CD14-positive monocyte (primary cell): ENCODE measurements at regions not wholly inside any gene's neighbourhood (a gene's known extent, or its start where the extent isn't known, plus 50 kb on each side); places are given as distances from the start of the nearest gene placed in this dataset.

ENCODE experiments used
- DNase-seq, 3 donors: peaks; one replicate each; pipeline ENCODE4 v3.0.0-alpha.2; 2011 to 2022
- H2AFZ ChIP-seq: 2 replicates; pipeline ENCODE4 v1.6.0; 2012; ENCODE audit warnings: mild to moderate bottlenecking, low read depth, low read length, inconsistent platforms; ENCODE audit not compliant: insufficient read depth, poor library complexity, severe bottlenecking
- H3K27ac ChIP-seq, 2 donors: 1 replicate in 1 of 2; 2 replicates in 1 of 2; pipeline ENCODE4 v1.5.1; 2012 to 2013; ENCODE audit warnings: low read length in 2 of 2, control low read depth in 1 of 2, inconsistent platforms in 1 of 2, low read depth in 1 of 2, mild to moderate bottlenecking in 1 of 2
- H3K27me3 ChIP-seq, 2 donors: one replicate each; pipeline versions ENCODE4 v1.6.0 to v1.6.1; 2011 to 2013; ENCODE audit warnings: low read length in 2 of 2; ENCODE audit not compliant: control insufficient read depth in 2 of 2, insufficient read depth in 2 of 2
- H3K36me3 ChIP-seq, 2 donors: replicated peaks in 1 of 2; 1 replicate in 1 of 2; 2 replicates in 1 of 2; pipeline versions ENCODE4 v1.5.1 to v1.6.1; 2012 to 2013; ENCODE audit warnings: low read length in 2 of 2, control low read depth in 1 of 2, inconsistent platforms in 1 of 2, mild to moderate bottlenecking in 1 of 2; ENCODE audit not compliant: insufficient read depth in 2 of 2, control insufficient read depth in 1 of 2
- H3K4me1 ChIP-seq, 2 donors: 1 replicate in 1 of 2; 2 replicates in 1 of 2; pipeline versions ENCODE4 v1.5.1 to v1.6.1; 2012 to 2013; ENCODE audit warnings: low read length in 2 of 2, control low read depth in 1 of 2, inconsistent platforms in 1 of 2, mild to moderate bottlenecking in 1 of 2, moderate library complexity in 1 of 2; ENCODE audit not compliant: insufficient read depth in 2 of 2, control insufficient read depth in 1 of 2
- H3K4me2 ChIP-seq: replicated peaks from 2 replicates; pipeline ENCODE3; 2012; ENCODE audit warnings: low read length, moderate library complexity, mild to moderate bottlenecking; ENCODE audit not compliant: poor library complexity, severe bottlenecking; ENCODE audit errors: extremely low read depth
- H3K4me3 ChIP-seq, 3 experiments: fragments of 200-600 bp in 1 of 3; sonication (generic) in 1 of 3; replicated peaks in 1 of 3; 1 replicate in 2 of 3; 2 replicates in 1 of 3; pipeline ENCODE4 v1.5.1; 2011 to 2013; ENCODE audit warnings: low read length in 3 of 3, mild to moderate bottlenecking in 3 of 3, control low read depth in 2 of 3, low read depth in 2 of 3, inconsistent platforms in 1 of 3, moderate library complexity in 1 of 3
- H3K79me2 ChIP-seq: 2 replicates; pipeline ENCODE4 v1.6.0; 2012; ENCODE audit warnings: mild to moderate bottlenecking, control low read depth, inconsistent platforms, low read length, moderate library complexity; ENCODE audit not compliant: insufficient read depth
- H3K9ac ChIP-seq: 2 replicates; pipeline ENCODE4 v1.6.0; 2017; ENCODE audit warnings: low read length, mild to moderate bottlenecking; ENCODE audit not compliant: insufficient read depth, poor library complexity, severe bottlenecking
- H3K9me3 ChIP-seq, 2 donors: replicated peaks in 1 of 2; 1 replicate in 1 of 2; 2 replicates in 1 of 2; pipeline versions ENCODE4 v1.5.1 to v1.6.1; 2012 to 2013; ENCODE audit warnings: low read length in 2 of 2, control low read depth in 1 of 2; ENCODE audit not compliant: control insufficient read depth in 1 of 2, insufficient read depth in 1 of 2
- H4K20me1 ChIP-seq: 2 replicates; pipeline ENCODE4 v1.6.0; 2012; ENCODE audit warnings: mild to moderate bottlenecking, low read length, control low read depth, moderate library complexity; ENCODE audit not compliant: insufficient read depth
- H3K27ac Mint-ChIP-seq, 7 donors: one replicate each; pipeline ENCODE4 v1.8.0; 2020; ENCODE audit warnings: mild to moderate bottlenecking in 7 of 7, mixed read lengths in 7 of 7, moderate library complexity in 6 of 7, inconsistent platforms in 2 of 7
- H3K27me3 Mint-ChIP-seq, 3 donors: one replicate each; pipeline ENCODE4 v1.8.0; 2021 to 2022; ENCODE audit warnings: low read depth in 3 of 3, mild to moderate bottlenecking in 3 of 3, mixed read lengths in 3 of 3, moderate library complexity in 3 of 3, inconsistent platforms in 1 of 3
- H3K36me3 Mint-ChIP-seq, 2 donors: one replicate each; pipeline ENCODE4 v1.8.0; 2020; ENCODE audit warnings: mixed read lengths in 2 of 2, inconsistent platforms in 1 of 2, mild to moderate bottlenecking in 1 of 2
- H3K4me1 Mint-ChIP-seq: one replicate; pipeline ENCODE4 v1.8.0; 2020; ENCODE audit warnings: mild to moderate bottlenecking, mixed read lengths
- H3K4me3 Mint-ChIP-seq, 2 donors: one replicate each; pipeline ENCODE4 v1.8.0; 2020; ENCODE audit warnings: mild to moderate bottlenecking in 2 of 2, mixed read lengths in 2 of 2, moderate library complexity in 1 of 2
- H3K9me3 Mint-ChIP-seq, 7 donors: one replicate each; pipeline ENCODE4 v1.8.0; 2020 to 2022; ENCODE audit warnings: mixed read lengths in 7 of 7, mild to moderate bottlenecking in 6 of 7, moderate library complexity in 6 of 7, inconsistent platforms in 2 of 7
- CTCF ChIP-seq: fragments of 200-600 bp; IDR thresholded peaks from one replicate; pipeline ENCODE4 v1.8.0; 2022; ENCODE audit warnings: antibody characterized with exemption, mild to moderate bottlenecking
- WGBS: methylation state at CpG from one replicate; pipeline ENCODE4 v1.1.5; 2013; ENCODE audit warnings: missing lambda C conversion rate; ENCODE audit not compliant: insufficient coverage; 5-methylcytosine and 5-hydroxymethylcytosine counted together
- intact Hi-C, 2 donors: fragments of 100-400 bp; cut with micrococcal nuclease; formaldehyde crosslinking; loops; one replicate each; pipeline versions ENCODE4 v1.15.0 to v1.15.1; 2023

GRCh38 chr6:156601152-156602065, 175.8 kb upstream of the ARID1B start:
- Histone ChIP-seq H3K27me3 (no peaks in the 10 kb centered on the region), H3K4me3 (no peak overlapping the region), H2AFZ (no peak overlapping the region), H3K79me2 (no peaks in the 10 kb centered on the region), H3K36me3 (no peaks in the 10 kb centered on the region), H3K9me3 (peaks cover 0 to 9% of the 10 kb centered on the region in 2 donors), H3K4me1 (peaks cover 0 to 3% of the 10 kb centered on the region in 2 donors), H3K27ac (no peak overlapping the region), H4K20me1 (no peaks in the 10 kb centered on the region), H3K9ac (no peak overlapping the region), H3K4me2 (no peak overlapping the region)
- peaks cover 11% of the 10 kb centered on the region for H3K4me1 Mint-ChIP-seq
- peaks cover 5 to 19% (median 13%) of the 10 kb centered on the region in 7 donors for H3K9me3 Mint-ChIP-seq
- DNase-seq: no peak
- H3K4me3 Mint-ChIP-seq: no peak overlapping the region
- intact Hi-C loops: no loop called here
- WGBS: 91% methylated on average over 13 of the region's 17 CpGs
- no peaks in the 10 kb centered on the region for H3K36me3 Mint-ChIP-seq
- peaks cover 3 to 5% (median 5%) of the 10 kb centered on the region in 3 donors for H3K27me3 Mint-ChIP-seq
- TF ChIP-seq CTCF: no peak
- H3K27ac Mint-ChIP-seq: peak overlapping the region in 1 of 7 donors; percentile 43

- peaks cover 11% of the 10 kb centered on the region for H3K4me1 Mint-ChIP-seq
- TF ChIP-seq CTCF: no peak
- H3K27ac Mint-ChIP-seq: peak overlapping the region in 1 of 7 donors; percentile 9
These were observed 176.5 kb upstream of the ARID1B start for GRCh38 chr6:156600678-156601077.

More at GRCh38 chr6:156600678-156601077, 176.5 kb upstream of the ARID1B start:
- Histone ChIP-seq H3K36me3 (no peaks in the 10 kb centered on the region), H3K79me2 (no peaks in the 10 kb centered on the region), H3K27ac (no peak overlapping the region), H3K4me2 (no peak overlapping the region), H3K27me3 (no peaks in the 10 kb centered on the region), H3K4me1 (peaks cover 0 to 3% of the 10 kb centered on the region in 2 donors), H3K9ac (no peak overlapping the region), H3K4me3 (no peak overlapping the region), H4K20me1 (no peaks in the 10 kb centered on the region), H2AFZ (no peak overlapping the region), H3K9me3 (peaks cover 0 to 9% of the 10 kb centered on the region in 2 donors)
- H3K36me3 Mint-ChIP-seq: no peaks in the 10 kb centered on the region
- no peak for DNase-seq
- intact Hi-C loops: no loop called here
- H3K4me3 Mint-ChIP-seq: no peak overlapping the region
- H3K9me3 Mint-ChIP-seq: peaks cover 3 to 17% (median 12%) of the 10 kb centered on the region in 7 donors
- 95% methylated on average over 6 of the region's 9 CpGs for WGBS
- H3K27me3 Mint-ChIP-seq: peaks cover 5 to 7% (median 5%) of the 10 kb centered on the region in 3 donors
